ENCODE measurements at regions not wholly inside any gene's neighbourhood (a gene's known extent, or its start where the extent isn't known, plus 50 kb on each side); places are given as distances from the start of the nearest gene placed in this dataset.

- no peak for TF ChIP-seq CTCF (IDR thresholded peaks at IDR 0.05)
Measured at GRCh38 chr5:3024976-3025375, 273.5 kb upstream of the IRX2 start.

- TF ChIP-seq CTCF (IDR thresholded peaks at IDR 0.05): no peak
Measured at GRCh38 chr5:3024554-3024953, 273.1 kb upstream of the IRX2 start.

GRCh38 chr5:3024126-3024525 is 272.6 kb upstream of the IRX2 start:
- no peak for TF ChIP-seq CTCF (IDR thresholded peaks at IDR 0.05)

GRCh38 chr5:3023656-3024055 is 272.2 kb upstream of the IRX2 start:
- TF ChIP-seq CTCF (IDR thresholded peaks at IDR 0.05): no peak

- TF ChIP-seq CTCF (IDR thresholded peaks at IDR 0.05): no peak
Measured at GRCh38 chr5:3022665-3023064, 271.2 kb upstream of the IRX2 start.

- TF ChIP-seq CTCF (IDR thresholded peaks at IDR 0.05): no peak
Measured at GRCh38 chr5:3020426-3020825, 268.9 kb upstream of the IRX2 start.

GRCh38 chr5:3019045-3019444 is 267.6 kb upstream of the IRX2 start:
- TF ChIP-seq CTCF (IDR thresholded peaks at IDR 0.05): no peak

GRCh38 chr5:3011764-3012017 is 260.2 kb upstream of the IRX2 start:
- no peak for TF ChIP-seq CTCF (IDR thresholded peaks at IDR 0.05)

Measured in LNCAP (cell line).